BJ (cell line): ENCODE measurements at regions not wholly inside any gene's neighbourhood (a gene's known extent, or its start where the extent isn't known, plus 50 kb on each side); places are given as distances from the start of the nearest gene placed in this dataset.

Experiments used
- CTCF ChIA-PET: fragments of 350-600 bp; formaldehyde crosslinking; extraction: SDS; loops from one replicate; lab custom pipeline; 2021; ENCODE audit warnings: antibody characterized with exemption, inconsistent platforms; lab: Yijun Ruan, JAX
- POLR2A ChIA-PET: fragments of 300-600 bp; sonication (Branson Sonifier 250); formaldehyde crosslinking; extraction: SDS; loops from one replicate; lab custom pipeline; 2021; ENCODE audit warnings: antibody characterized with exemption; lab: Charles Lee
- DNase-seq: peaks from one replicate; pipeline ENCODE4 v3.0.0-alpha.2; 2011; ENCODE audit warnings: low read depth
- H3K27me3 ChIP-seq: 2 replicates; pipeline ENCODE4 v1.6.0; 2011; ENCODE audit warnings: low read length; ENCODE audit not compliant: control insufficient read depth, insufficient read depth
- H3K36me3 ChIP-seq: 2 replicates; pipeline ENCODE4 v1.5.1; 2011; ENCODE audit warnings: low read length; ENCODE audit not compliant: control insufficient read depth, insufficient read depth
- H3K4me3 ChIP-seq: 2 replicates; pipeline ENCODE4 v1.5.1; 2011; ENCODE audit warnings: low read depth, mild to moderate bottlenecking, control low read depth, low read length
- CTCF ChIP-seq: IDR thresholded peaks from 2 replicates; pipeline ENCODE4 v1.5.1; 2011; ENCODE audit warnings: low read depth, mild to moderate bottlenecking, control low read depth, inconsistent platforms, low read length, moderate library complexity; ENCODE audit not compliant: insufficient read depth

GRCh38 chr2:9137379-9138150, 69.0 kb upstream of the ASAP2 start:
- no peaks in the 10 kb centered on the region for H3K27me3 ChIP-seq
- no peak for TF ChIP-seq CTCF
- no peak overlapping the region for H3K4me3 ChIP-seq
- H3K36me3 ChIP-seq: no peaks in the 10 kb centered on the region
- ChIA-PET CTCF (interaction anchor here (0.9 to 7.1 kb wide), 6 partner anchors 13 to 311 kb away, joined by 3 to 65 read pairs (median 4); no protein-coding TSS in a partner anchor), POLR2A (no interaction called here)
- no peak for DNase-seq

DNA sequence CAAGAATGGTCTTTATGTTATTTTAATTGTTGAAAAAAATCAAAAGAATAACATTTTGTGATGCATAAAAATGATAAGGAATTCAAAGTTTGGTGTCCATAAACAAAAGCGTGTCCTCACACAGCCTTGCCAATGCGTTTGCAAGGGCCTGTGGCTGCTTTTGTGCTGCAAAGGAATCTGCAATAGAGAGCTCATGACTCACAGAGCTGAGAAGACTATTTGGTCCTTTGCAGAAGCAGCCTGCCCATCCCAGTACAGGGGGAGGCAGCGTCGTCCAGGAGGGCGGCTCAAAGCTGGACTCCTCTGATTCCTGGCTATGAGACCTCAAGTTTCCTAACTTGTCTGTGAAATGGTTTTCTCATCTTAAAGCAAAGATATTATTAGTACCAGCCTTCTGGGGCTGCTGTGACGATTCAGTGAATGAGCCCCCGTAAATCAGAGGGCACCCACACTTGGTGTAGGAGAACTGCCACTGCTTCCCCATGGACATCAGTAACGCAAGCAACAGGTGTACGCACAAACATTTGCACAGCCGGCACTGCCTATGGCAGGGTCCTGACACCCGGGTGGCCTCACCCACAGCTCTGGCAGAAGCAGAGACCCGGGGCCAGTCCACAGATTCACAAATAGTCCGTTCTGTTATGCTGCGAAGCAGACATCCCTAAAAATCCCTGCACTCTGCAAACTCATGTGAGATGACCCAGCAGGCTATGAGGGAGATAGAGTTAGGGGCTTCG, 70.6 kb upstream of the ASAP2 start:
- CTCF ChIA-PET: interaction anchor here (0.5 to 0.8 kb wide), 2 partner anchors 9 to 265 kb away, joined by 3 read pairs; no protein-coding TSS in a partner anchor
- DNase-seq: no peak
- H3K36me3 ChIP-seq: no peaks in the 10 kb centered on the region
- TF ChIP-seq CTCF: no peak
- H3K4me3 ChIP-seq: no peak overlapping the region
- POLR2A ChIA-PET: interaction anchor here (0.5 kb wide), 1 partner anchor 88 kb away, joined by 3 read pairs; no protein-coding TSS in a partner anchor
- H3K27me3 ChIP-seq: no peaks in the 10 kb centered on the region

DNA sequence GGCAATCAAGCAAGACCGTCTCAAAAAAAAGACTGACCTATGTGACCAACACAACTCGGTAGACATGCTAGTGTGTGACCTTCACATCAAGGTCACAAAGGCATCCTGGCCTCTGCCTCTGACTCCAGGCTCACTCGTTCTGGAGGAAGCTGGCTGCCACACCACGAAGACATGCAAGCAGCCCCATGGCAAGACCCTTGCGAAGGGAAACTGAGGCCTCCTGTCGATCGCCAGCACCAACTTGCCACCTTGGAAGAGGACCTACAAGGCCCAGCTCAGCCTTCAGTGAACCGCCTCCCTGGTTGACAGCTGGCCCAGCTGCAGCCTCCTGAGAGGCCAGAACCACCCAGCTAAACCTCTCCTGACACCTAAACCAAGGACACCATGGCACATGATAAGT, 79.3 kb upstream of the ASAP2 start:
- no peaks in the 10 kb centered on the region for H3K36me3 ChIP-seq
- POLR2A ChIA-PET: no interaction called here
- CTCF ChIA-PET: interaction anchor here (1.1 kb wide), 1 partner anchor 8 kb away, joined by 3 read pairs; no protein-coding TSS in a partner anchor
- no peak overlapping the region for H3K4me3 ChIP-seq
- no peaks in the 10 kb centered on the region; the same call in 1 of the 2 replicates for H3K27me3 ChIP-seq
- DNase-seq: no peak
- TF ChIP-seq CTCF: no peak

GRCh38 chr2:9126540-9126939, 80.1 kb upstream of the ASAP2 start:
- CTCF ChIA-PET: no interaction called here
- Histone ChIP-seq H3K4me3 (no peak overlapping the region), H3K36me3 (no peaks in the 10 kb centered on the region), H3K27me3 (no peaks in the 10 kb centered on the region; the same call in 1 of the 2 replicates)
- TF ChIP-seq CTCF: no peak
- DNase-seq: no peak
- POLR2A ChIA-PET: no interaction called here

- CTCF ChIA-PET: interaction anchor here (1.1 kb wide), 1 partner anchor 14 kb away, joined by 3 read pairs; no protein-coding TSS in a partner anchor
- POLR2A ChIA-PET: no interaction called here
- no peak for DNase-seq
Observed at GRCh38 chr2:9124231-9124741, 82.3 kb upstream of the ASAP2 start.

More at GRCh38 chr2:9124231-9124741, 82.3 kb upstream of the ASAP2 start:
- no peaks in the 10 kb centered on the region; the same call in 1 of the 2 replicates for H3K27me3 ChIP-seq
- H3K36me3 ChIP-seq: no peaks in the 10 kb centered on the region
- no peak for TF ChIP-seq CTCF
- no peak overlapping the region for H3K4me3 ChIP-seq
